ENCODE measurements at regions not wholly inside any gene's neighbourhood (a gene's known extent, or its start where the extent isn't known, plus 50 kb on each side); places are given as distances from the start of the nearest gene placed in this dataset.

DNA sequence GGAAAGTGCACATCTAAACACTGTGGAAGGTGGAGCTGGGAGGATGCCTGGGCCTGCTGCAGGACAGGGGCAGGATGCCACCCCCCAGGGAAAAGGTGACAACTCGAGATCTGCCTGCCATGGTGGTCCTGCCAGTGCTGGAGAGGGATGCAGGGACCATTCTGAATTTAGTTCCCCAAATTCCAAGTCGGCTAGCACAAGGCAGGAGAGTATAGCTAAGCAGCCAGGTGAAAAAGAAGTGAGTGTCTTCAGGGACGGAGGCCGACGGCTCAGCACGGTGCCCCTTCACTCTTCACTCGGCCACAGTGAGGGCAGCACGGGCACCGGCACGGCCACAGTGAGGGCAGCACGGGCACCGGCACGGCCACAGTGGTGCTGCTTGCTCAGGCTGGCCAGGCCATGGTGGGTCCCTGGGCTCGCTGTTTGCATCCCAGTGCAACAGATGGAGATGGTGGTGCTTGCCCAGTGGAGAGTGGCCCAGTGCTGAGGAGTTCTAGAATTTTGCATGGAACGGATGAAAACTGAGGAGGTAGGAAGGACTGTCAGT is 161.3 kb upstream of the SHH start:
- H3K27ac Mint-ChIP-seq (ENCODE audit: unreplicated experiment) = no peak overlapping the region
- no peaks in the 10 kb centered on the region for H3K9me3 Mint-ChIP-seq (ENCODE audit: low read depth, unreplicated experiment)
- CTCF ChIA-PET = no interaction called here
- DNase-seq = no peak
- H3K27me3 Mint-ChIP-seq (ENCODE audit: unreplicated experiment) = peaks cover 8% of the 10 kb centered on the region
- intact Hi-C loops (cut with micrococcal nuclease; ENCODE audit: unreplicated experiment) = no loop called here
- no peaks in the 10 kb centered on the region for H3K4me1 Mint-ChIP-seq (ENCODE audit: low read depth, unreplicated experiment)
- no TSS peak for BruUV-seq (replicated peaks)
- no peak overlapping the region for H3K4me3 Mint-ChIP-seq (ENCODE audit: low read depth, unreplicated experiment)
- H3K36me3 Mint-ChIP-seq (ENCODE audit: insufficient read depth, unreplicated experiment) = no peaks in the 10 kb centered on the region
- TF ChIP-seq, protein P1, sequence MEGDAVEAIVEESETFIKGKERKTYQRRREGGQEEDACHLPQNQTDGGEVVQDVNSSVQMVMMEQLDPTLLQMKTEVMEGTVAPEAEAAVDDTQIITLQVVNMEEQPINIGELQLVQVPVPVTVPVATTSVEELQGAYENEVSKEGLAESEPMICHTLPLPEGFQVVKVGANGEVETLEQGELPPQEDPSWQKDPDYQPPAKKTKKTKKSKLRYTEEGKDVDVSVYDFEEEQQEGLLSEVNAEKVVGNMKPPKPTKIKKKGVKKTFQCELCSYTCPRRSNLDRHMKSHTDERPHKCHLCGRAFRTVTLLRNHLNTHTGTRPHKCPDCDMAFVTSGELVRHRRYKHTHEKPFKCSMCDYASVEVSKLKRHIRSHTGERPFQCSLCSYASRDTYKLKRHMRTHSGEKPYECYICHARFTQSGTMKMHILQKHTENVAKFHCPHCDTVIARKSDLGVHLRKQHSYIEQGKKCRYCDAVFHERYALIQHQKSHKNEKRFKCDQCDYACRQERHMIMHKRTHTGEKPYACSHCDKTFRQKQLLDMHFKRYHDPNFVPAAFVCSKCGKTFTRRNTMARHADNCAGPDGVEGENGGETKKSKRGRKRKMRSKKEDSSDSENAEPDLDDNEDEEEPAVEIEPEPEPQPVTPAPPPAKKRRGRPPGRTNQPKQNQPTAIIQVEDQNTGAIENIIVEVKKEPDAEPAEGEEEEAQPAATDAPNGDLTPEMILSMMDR (IDR thresholded peaks at IDR 0.05; ENCODE audit: unreplicated experiment) = no peak

GRCh38 chr7:155972651-155973390 is 160.6 kb upstream of the SHH start:
- Mint-ChIP-seq H3K4me3 (ENCODE audit: low read depth, unreplicated experiment) (no peak overlapping the region), H3K27ac (ENCODE audit: unreplicated experiment) (no peak overlapping the region), H3K4me1 (ENCODE audit: low read depth, unreplicated experiment) (no peaks in the 10 kb centered on the region), H3K27me3 (ENCODE audit: unreplicated experiment) (peaks cover under 1% of the 10 kb centered on the region), H3K9me3 (ENCODE audit: low read depth, unreplicated experiment) (no peaks in the 10 kb centered on the region), H3K36me3 (ENCODE audit: insufficient read depth, unreplicated experiment) (no peaks in the 10 kb centered on the region)
- TF ChIP-seq, protein P1 (IDR thresholded peaks at IDR 0.05; ENCODE audit: unreplicated experiment) = no peak
- intact Hi-C loops (cut with micrococcal nuclease; ENCODE audit: unreplicated experiment) = no loop called here
- CTCF ChIA-PET = no interaction called here
- BruUV-seq (replicated peaks) = no TSS peak
- DNase-seq = no peak

DNA sequence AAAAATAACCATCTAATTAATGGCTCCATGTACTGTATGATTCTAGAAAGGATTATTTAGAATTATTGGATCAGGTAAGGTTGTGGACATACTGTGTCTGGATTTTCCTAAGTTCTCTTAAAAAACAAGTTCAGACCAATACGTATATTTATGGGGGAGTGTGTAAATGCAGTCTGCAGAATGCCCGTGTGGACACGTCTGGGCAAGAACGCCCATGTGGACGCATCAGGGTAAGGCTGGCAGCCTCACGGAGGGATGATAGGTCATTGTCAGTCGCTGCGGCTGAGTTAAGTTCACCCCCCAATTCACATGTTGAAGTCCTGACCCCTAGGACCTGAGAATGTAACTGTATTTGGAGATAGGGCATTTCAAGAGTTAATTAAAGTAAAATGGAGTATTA is 160.0 kb upstream of the SHH start:
- Mint-ChIP-seq H3K9me3 (ENCODE audit: low read depth, unreplicated experiment) (no peaks in the 10 kb centered on the region), H3K27me3 (ENCODE audit: unreplicated experiment) (no peaks in the 10 kb centered on the region), H3K27ac (ENCODE audit: unreplicated experiment) (no peak overlapping the region), H3K4me3 (ENCODE audit: low read depth, unreplicated experiment) (no peak overlapping the region), H3K36me3 (ENCODE audit: insufficient read depth, unreplicated experiment) (no peaks in the 10 kb centered on the region), H3K4me1 (ENCODE audit: low read depth, unreplicated experiment) (no peaks in the 10 kb centered on the region)
- CTCF ChIA-PET = no interaction called here
- no peak for DNase-seq
- TF ChIP-seq, protein P1 (IDR thresholded peaks at IDR 0.05; ENCODE audit: unreplicated experiment) = no peak
- no TSS peak for BruUV-seq (replicated peaks)
- intact Hi-C loops (cut with micrococcal nuclease; ENCODE audit: unreplicated experiment) = no loop called here

DNA sequence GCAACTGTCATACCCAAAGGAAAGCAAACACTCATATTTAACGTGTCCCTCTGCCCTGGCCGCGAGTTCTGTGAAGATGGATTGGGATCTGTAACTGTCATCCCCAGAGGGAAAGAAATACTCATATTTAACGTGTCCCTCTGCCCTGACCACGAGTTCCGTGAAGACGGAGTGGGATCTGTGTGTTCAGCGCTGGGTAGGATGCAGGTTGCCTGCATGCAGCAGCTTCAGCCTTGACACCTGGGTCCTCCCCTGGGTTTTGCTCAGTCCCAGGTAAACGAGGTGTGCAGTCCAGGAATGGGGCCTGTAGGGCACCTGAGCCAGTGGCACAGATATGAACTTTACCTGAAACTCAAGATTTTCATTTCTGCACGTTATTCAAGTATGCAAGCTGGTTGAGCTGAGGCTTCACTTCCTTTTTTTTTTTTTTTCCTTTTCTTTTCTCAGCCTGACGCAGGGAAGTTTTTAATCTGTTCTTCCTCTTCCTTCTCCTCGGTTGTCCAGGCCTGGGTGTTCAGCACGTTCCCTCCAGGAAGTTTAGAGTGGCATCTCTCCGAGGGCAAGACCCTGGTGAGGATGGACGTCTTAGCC is 159.0 kb upstream of the SHH start:
- H3K4me1 Mint-ChIP-seq (ENCODE audit: low read depth, unreplicated experiment) = no peaks in the 10 kb centered on the region
- no peak for DNase-seq
- no peaks in the 10 kb centered on the region for H3K9me3 Mint-ChIP-seq (ENCODE audit: low read depth, unreplicated experiment)
- H3K27ac Mint-ChIP-seq (ENCODE audit: unreplicated experiment) = no peak overlapping the region
- TF ChIP-seq, protein P1 (IDR thresholded peaks at IDR 0.05; ENCODE audit: unreplicated experiment) = no peak
- intact Hi-C loops (cut with micrococcal nuclease; ENCODE audit: unreplicated experiment) = no loop called here
- no peaks in the 10 kb centered on the region for H3K27me3 Mint-ChIP-seq (ENCODE audit: unreplicated experiment)
- H3K4me3 Mint-ChIP-seq (ENCODE audit: low read depth, unreplicated experiment) = no peak overlapping the region
- no TSS peak for BruUV-seq (replicated peaks)
- H3K36me3 Mint-ChIP-seq (ENCODE audit: insufficient read depth, unreplicated experiment) = no peaks in the 10 kb centered on the region
- CTCF ChIA-PET = no interaction called here
